ENCODE measurements at regions not wholly inside any gene's neighbourhood (a gene's known extent, or its start where the extent isn't known, plus 50 kb on each side); places are given as distances from the start of the nearest gene placed in this dataset.
A peak's percentile ranks its signal among the peaks of the same experiment; 100 is the strongest.

DNA sequence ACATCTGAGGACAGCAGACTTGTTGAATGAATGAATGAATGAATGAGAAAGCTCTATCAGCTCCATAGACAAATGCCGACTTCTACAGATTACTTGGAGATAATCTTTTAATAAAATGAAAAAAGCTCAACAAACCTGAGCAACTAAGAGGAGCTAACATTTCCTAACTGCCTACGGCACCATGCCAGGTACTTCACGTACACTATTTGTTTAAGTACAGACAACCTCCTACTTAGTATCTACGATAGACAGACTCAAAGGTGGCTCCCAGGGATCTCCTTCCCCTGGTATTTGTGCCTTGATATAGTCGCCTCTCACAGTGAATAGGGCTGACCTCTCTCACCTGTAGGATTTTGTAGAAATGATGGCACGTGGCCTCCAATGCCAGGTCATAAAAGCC lies 412.2 kb upstream of the FAT1 start:
- Histone ChIP-seq H3K9me3 (ENCODE audit: control insufficient read depth, low read length) (peaks cover 2% of the 10 kb centered on the region), H3K36me3 (ENCODE audit: control insufficient read depth in 1 of 2, insufficient read depth in 2 of 2, low read length in 1 of 2) (no peaks in the 10 kb centered on the region), H3K4me1 (ENCODE audit: control insufficient read depth in 1 of 2, insufficient read depth in 2 of 2, low read length in 2 of 2) (no peaks in the 10 kb centered on the region), H3K4me3 (ENCODE audit: low read length in 2 of 2) (no peak overlapping the region), H3K27me3 (ENCODE audit: control insufficient read depth in 1 of 2, insufficient read depth in 2 of 2, low read length in 1 of 2) (no peaks in the 10 kb centered on the region), H3K27ac (ENCODE audit: low read depth in 1 of 2, low read length in 2 of 2) (no peak overlapping the region)
- intact Hi-C loops (cut with DNase I): no loop called here
- ATAC-seq (ENCODE audit: low FRiP score) (no peak), DNase-seq (no peak)
- 93 to 97% methylated on average over 6 of the region's 6 CpGs for WGBS, 2 donors

DNA sequence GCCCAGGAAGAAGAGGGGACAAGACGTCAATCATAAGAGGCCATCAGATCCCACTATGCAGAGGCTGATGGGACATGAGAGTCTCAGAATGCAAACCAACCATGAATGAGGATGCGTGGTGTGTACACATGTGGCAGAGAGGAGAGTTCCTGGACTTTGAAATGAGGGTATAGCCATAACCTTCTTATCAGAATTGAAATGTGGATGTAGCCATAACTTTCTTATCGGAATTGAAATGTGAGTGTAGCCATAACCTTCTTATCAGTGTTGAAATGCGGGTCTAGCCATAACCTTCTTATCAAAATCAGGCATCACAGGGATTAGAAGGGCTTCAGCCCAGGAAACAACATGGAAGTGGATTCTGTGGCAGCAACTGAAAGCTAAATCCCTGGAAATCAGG lies 415.5 kb upstream of the FAT1 start:
- 88 to 94% methylated on average over 4 of the region's 4 CpGs for WGBS, 2 donors
- no peaks in the 10 kb centered on the region for H3K27me3 ChIP-seq (ENCODE audit: control insufficient read depth in 1 of 2, insufficient read depth in 2 of 2, low read length in 1 of 2)
- DNase-seq (no peak), ATAC-seq (ENCODE audit: low FRiP score) (no peak)
- H3K4me3 ChIP-seq (ENCODE audit: low read length in 2 of 2): no peak overlapping the region
- no peak overlapping the region for H3K27ac ChIP-seq (ENCODE audit: low read depth in 1 of 2, low read length in 2 of 2)
- intact Hi-C loops (cut with DNase I): no loop called here
- no peaks in the 10 kb centered on the region for H3K4me1 ChIP-seq (ENCODE audit: control insufficient read depth in 1 of 2, insufficient read depth in 2 of 2, low read length in 2 of 2)
- no peaks in the 10 kb centered on the region for H3K36me3 ChIP-seq (ENCODE audit: control insufficient read depth in 1 of 2, insufficient read depth in 2 of 2, low read length in 1 of 2)
- peaks cover 4% of the 10 kb centered on the region for H3K9me3 ChIP-seq (ENCODE audit: control insufficient read depth, low read length)

DNA sequence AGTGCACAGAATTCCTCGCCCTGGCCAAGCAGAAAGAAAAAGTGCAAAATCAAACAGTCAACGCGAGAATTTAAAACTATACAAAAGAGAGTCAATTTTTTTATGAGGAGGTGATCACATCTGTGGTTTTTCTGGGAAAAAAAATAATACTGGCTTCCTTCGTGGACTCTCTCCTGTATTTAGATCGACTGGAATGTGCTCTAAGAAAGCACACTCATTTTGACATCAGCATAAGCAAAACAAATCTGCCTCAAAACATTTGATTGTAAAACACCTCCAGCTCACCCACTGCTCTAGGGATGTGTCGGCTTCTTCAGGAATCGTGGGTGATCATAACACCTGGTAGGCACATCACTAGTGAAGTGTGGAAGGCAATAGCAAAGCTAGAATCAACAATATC lies 417.4 kb upstream of the FAT1 start:
- Histone ChIP-seq H3K27ac (ENCODE audit: low read depth in 1 of 2, low read length in 2 of 2) (no peak overlapping the region), H3K4me3 (ENCODE audit: low read length in 2 of 2) (no peak overlapping the region), H3K4me1 (ENCODE audit: control insufficient read depth in 1 of 2, insufficient read depth in 2 of 2, low read length in 2 of 2) (no peaks in the 10 kb centered on the region), H3K27me3 (ENCODE audit: control insufficient read depth in 1 of 2, insufficient read depth in 2 of 2, low read length in 1 of 2) (no peaks in the 10 kb centered on the region), H3K9me3 (ENCODE audit: control insufficient read depth, low read length) (peaks cover 2% of the 10 kb centered on the region), H3K36me3 (ENCODE audit: control insufficient read depth in 1 of 2, insufficient read depth in 2 of 2, low read length in 1 of 2) (no peaks in the 10 kb centered on the region)
- ATAC-seq (ENCODE audit: low FRiP score) (no peak), DNase-seq (no peak)
- intact Hi-C loops (cut with DNase I): no loop called here
- 79 to 83% methylated on average over 7 of the region's 7 CpGs for WGBS, 2 donors

- DNase-seq: no peak
- H3K27ac ChIP-seq (ENCODE audit: low read depth in 1 of 2, low read length in 2 of 2): no peak overlapping the region
- H3K4me1 ChIP-seq (ENCODE audit: control insufficient read depth in 1 of 2, insufficient read depth in 2 of 2, low read length in 2 of 2): no peaks in the 10 kb centered on the region
- H3K4me3 ChIP-seq (ENCODE audit: low read length in 2 of 2): no peak overlapping the region
- H3K9me3 ChIP-seq (ENCODE audit: control insufficient read depth, low read length): peaks cover 4% of the 10 kb centered on the region
- H3K36me3 ChIP-seq (ENCODE audit: control insufficient read depth in 1 of 2, insufficient read depth in 2 of 2, low read length in 1 of 2): no peaks in the 10 kb centered on the region
- intact Hi-C loops (cut with DNase I): no loop called here
- H3K27me3 ChIP-seq (ENCODE audit: control insufficient read depth in 1 of 2, insufficient read depth in 2 of 2, low read length in 1 of 2): no peaks in the 10 kb centered on the region
- WGBS, 2 donors: 86 to 89% methylated on average over 8 of the region's 8 CpGs
- ATAC-seq (ENCODE audit: low FRiP score): no peak
Observed at GRCh38 chr4:187149229-187149945, 425.7 kb upstream of the FAT1 start.

GRCh38 chr4:187157380-187157958 lies 433.8 kb upstream of the FAT1 start:
- H3K4me3 ChIP-seq (ENCODE audit: low read length in 2 of 2): no peak overlapping the region
- H3K27ac ChIP-seq (ENCODE audit: low read depth in 1 of 2, low read length in 2 of 2): no peak overlapping the region
- no peaks in the 10 kb centered on the region for H3K27me3 ChIP-seq (ENCODE audit: control insufficient read depth in 1 of 2, insufficient read depth in 2 of 2, low read length in 1 of 2)
- no peaks in the 10 kb centered on the region for H3K36me3 ChIP-seq (ENCODE audit: control insufficient read depth in 1 of 2, insufficient read depth in 2 of 2, low read length in 1 of 2)
- intact Hi-C loops (cut with DNase I): no loop called here
- WGBS, 2 donors: 98% methylated on average over 21 of the region's 21 CpGs
- H3K9me3 ChIP-seq (ENCODE audit: control insufficient read depth, low read length): no peaks in the 10 kb centered on the region
- H3K4me1 ChIP-seq (ENCODE audit: control insufficient read depth in 1 of 2, insufficient read depth in 2 of 2, low read length in 2 of 2): no peaks in the 10 kb centered on the region
- DNase-seq: no peak
- no peak for ATAC-seq (ENCODE audit: low FRiP score)

GRCh38 chr4:187158003-187158402 lies 434.3 kb upstream of the FAT1 start:
- intact Hi-C loops (cut with DNase I): no loop called here
- DNase-seq (peak in 1 of 2 donors; percentile 59), ATAC-seq (ENCODE audit: low FRiP score) (no peak)
- Histone ChIP-seq H3K4me1 (ENCODE audit: control insufficient read depth in 1 of 2, insufficient read depth in 2 of 2, low read length in 2 of 2) (no peaks in the 10 kb centered on the region), H3K27me3 (ENCODE audit: control insufficient read depth in 1 of 2, insufficient read depth in 2 of 2, low read length in 1 of 2) (no peaks in the 10 kb centered on the region), H3K9me3 (ENCODE audit: control insufficient read depth, low read length) (no peaks in the 10 kb centered on the region), H3K36me3 (ENCODE audit: control insufficient read depth in 1 of 2, insufficient read depth in 2 of 2, low read length in 1 of 2) (no peaks in the 10 kb centered on the region), H3K27ac (ENCODE audit: low read depth in 1 of 2, low read length in 2 of 2) (no peak overlapping the region), H3K4me3 (ENCODE audit: low read length in 2 of 2) (no peak overlapping the region)
- 91 to 96% methylated on average over 10 of the region's 10 CpGs for WGBS, 2 donors

DNA sequence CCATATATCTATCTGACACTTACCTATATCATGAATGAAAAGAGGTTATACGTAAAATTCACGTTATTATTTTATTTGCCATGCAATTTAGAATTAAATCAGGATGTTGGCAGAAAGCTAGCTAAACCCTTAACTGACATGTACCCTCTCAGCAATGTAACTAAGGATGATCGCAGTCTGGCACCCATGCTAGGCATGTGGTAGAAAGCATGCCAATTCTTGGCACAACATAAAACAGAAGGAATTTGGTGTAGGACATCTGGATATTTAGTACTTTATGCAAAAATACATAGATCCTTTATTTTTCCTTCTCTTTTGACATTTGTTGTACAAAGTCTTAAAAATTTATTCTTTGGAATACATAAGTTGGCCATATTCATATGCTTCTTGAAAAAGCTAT lies 436.8 kb upstream of the FAT1 start:
- no peaks in the 10 kb centered on the region for H3K36me3 ChIP-seq (ENCODE audit: control insufficient read depth in 1 of 2, insufficient read depth in 2 of 2, low read length in 1 of 2)
- H3K4me1 ChIP-seq (ENCODE audit: control insufficient read depth in 1 of 2, insufficient read depth in 2 of 2, low read length in 2 of 2): no peaks in the 10 kb centered on the region
- ATAC-seq (ENCODE audit: low FRiP score) (no peak), DNase-seq (no peak)
- H3K27me3 ChIP-seq (ENCODE audit: control insufficient read depth in 1 of 2, insufficient read depth in 2 of 2, low read length in 1 of 2): no peaks in the 10 kb centered on the region
- WGBS, 2 donors: 92 to 94% methylated on average over 3 of the region's 3 CpGs
- intact Hi-C loops (cut with DNase I): no loop called here
- no peak overlapping the region for H3K27ac ChIP-seq (ENCODE audit: low read depth in 1 of 2, low read length in 2 of 2)
- no peak overlapping the region for H3K4me3 ChIP-seq (ENCODE audit: low read length in 2 of 2)
- H3K9me3 ChIP-seq (ENCODE audit: control insufficient read depth, low read length): no peaks in the 10 kb centered on the region

DNA sequence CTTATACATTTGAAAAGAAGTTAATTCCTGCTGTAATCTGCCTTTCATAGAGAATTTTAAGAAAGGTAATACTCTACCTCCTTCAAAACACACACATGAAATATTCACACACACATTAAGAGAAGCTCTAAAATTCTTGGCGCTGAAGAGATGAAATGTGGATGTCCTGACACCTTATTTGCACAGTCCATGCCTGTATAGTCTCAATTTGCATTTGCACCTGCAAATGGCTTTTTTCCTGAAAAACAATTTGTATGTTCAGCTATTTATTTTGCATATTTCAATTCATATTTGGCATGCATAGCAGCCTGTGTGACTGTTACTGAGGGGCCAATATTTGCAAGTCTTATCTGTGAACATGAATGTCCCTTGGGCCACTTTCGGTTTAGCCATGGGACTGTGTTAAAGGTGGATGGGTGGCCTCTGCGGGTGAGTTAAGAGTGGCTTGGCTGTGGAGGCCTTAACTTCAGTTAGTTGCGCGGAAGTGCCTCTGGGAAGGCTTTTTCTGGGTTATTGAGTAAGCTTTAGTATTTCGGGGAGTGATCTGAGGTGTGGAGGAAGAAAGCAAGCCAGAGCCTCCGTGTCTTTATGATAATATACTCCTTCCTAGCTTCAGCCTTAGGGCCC lies 443.3 kb upstream of the FAT1 start:
- Histone ChIP-seq H3K27ac (ENCODE audit: low read depth in 1 of 2, low read length in 2 of 2) (no peak overlapping the region), H3K9me3 (ENCODE audit: control insufficient read depth, low read length) (no peaks in the 10 kb centered on the region), H3K27me3 (ENCODE audit: control insufficient read depth in 1 of 2, insufficient read depth in 2 of 2, low read length in 1 of 2) (no peaks in the 10 kb centered on the region), H3K4me3 (ENCODE audit: low read length in 2 of 2) (no peak overlapping the region), H3K36me3 (ENCODE audit: control insufficient read depth in 1 of 2, insufficient read depth in 2 of 2, low read length in 1 of 2) (no peaks in the 10 kb centered on the region), H3K4me1 (ENCODE audit: control insufficient read depth in 1 of 2, insufficient read depth in 2 of 2, low read length in 2 of 2) (no peaks in the 10 kb centered on the region)
- intact Hi-C loops (cut with DNase I): no loop called here
- 90 to 91% methylated on average over 7 of the region's 7 CpGs for WGBS, 2 donors
- no peak for DNase-seq
- no peak for ATAC-seq (ENCODE audit: low FRiP score)

Measured in aorta (tissue), 5 donors.